Stimulated activated CD4-positive, alpha-beta T cell treated with anti-CD3 and anti-CD28 coated beads, Interleukin-12 subunit alpha, Interleukin-12 subunit beta, amount 100 ng/mL, for 48 hours (primary cell): ENCODE measurements at regions not wholly inside any gene's neighbourhood (a gene's known extent, or its start where the extent isn't known, plus 50 kb on each side); places are given as distances from the start of the nearest gene placed in this dataset.

Experiments
- DNase-seq, 3 donors: peaks; one replicate each; pipeline ENCODE4 v3.0.0-alpha.2; 2020; ENCODE audit warnings: low read depth in 2 of 3, low spot score in 1 of 3

GRCh38 chr12:128190052-128190451 is 76.9 kb upstream of the TMEM132C start:
- no peak for DNase-seq

- DNase-seq, result no peak
Measured at GRCh38 chr12:128190614-128191013, 76.4 kb upstream of the TMEM132C start.

GRCh38 chr12:128191380-128191779 is 75.6 kb upstream of the TMEM132C start:
- no peak for DNase-seq

GRCh38 chr12:128204711-128205110 is 62.3 kb upstream of the TMEM132C start:
- no peak for DNase-seq

- no peak for DNase-seq
Measured at GRCh38 chr12:128205145-128205544, 61.8 kb upstream of the TMEM132C start.

- DNase-seq, result no peak
Measured at GRCh38 chr12:128205758-128206157, 61.2 kb upstream of the TMEM132C start.
